GM12878 (cell line): ENCODE measurements at regions not wholly inside any gene's neighbourhood (a gene's known extent, or its start where the extent isn't known, plus 50 kb on each side); places are given as distances from the start of the nearest gene placed in this dataset.

Source experiments
- ATAC-seq: fragments of 200-7000 bp; cut with Tn5 transposase; 3 replicates; pipeline ENCODE4 v1.9.1; 2020; ENCODE audit warnings: mild to moderate bottlenecking, moderate library complexity
- BruUV-seq: library from RNA; stranded (reverse); fragments of 400-500 nt; replicated peaks from 2 replicates; lab custom pipeline; 2021; lab: Mats Ljungman, UMichigan
- CTCF ChIA-PET: fragments of 300-600 bp; sonication (Branson Sonifier 250); formaldehyde crosslinking; extraction: SDS; loops from one replicate; lab custom pipeline; 2021; ENCODE audit warnings: inconsistent platforms; lab: Yijun Ruan, JAX
- POLR2A ChIA-PET: fragments of 350-600 bp; formaldehyde crosslinking; extraction: SDS; loops from one replicate; lab custom pipeline; 2021; ENCODE audit warnings: inconsistent platforms; lab: Charles Lee
- RAD21 ChIA-PET: fragments of 300-600 bp; sonication (Branson Sonifier 250); formaldehyde crosslinking; loops from one replicate; lab custom pipeline; 2023; ENCODE audit warnings: antibody characterized with exemption; ENCODE audit not compliant: unreplicated experiment; lab: Charles Lee
- SMC1A ChIA-PET: fragments of 300-600 bp; sonication (Branson Sonifier 250); formaldehyde crosslinking; loops from one replicate; lab custom pipeline; 2023; ENCODE audit not compliant: unreplicated experiment, uncharacterized antibody; lab: Charles Lee
- DNase-seq: peaks from one replicate; pipeline ENCODE4 v3.0.0-alpha.2; 2011; ENCODE audit warnings: low read depth, low spot score
- FAIRE-seq: peaks from 3 replicates; lab custom pipeline; 2011; peaks lifted over from hg19 to GRCh38; lab: Jason Lieb, UNC
- H2AFZ ChIP-seq: 2 replicates; pipeline ENCODE4 v1.6.0; 2011; ENCODE audit warnings: low read depth, low read length, control low read depth; ENCODE audit not compliant: control insufficient read depth
- H3K27ac ChIP-seq: 2 replicates; pipeline ENCODE4 v1.5.1; 2011; ENCODE audit warnings: control low read depth; ENCODE audit not compliant: control insufficient read depth, insufficient read depth
- H3K27me3 ChIP-seq, 2 experiments: replicated peaks in 1 of 2; 2 replicates each; pipeline versions ENCODE4 v1.6.0 to v1.6.1; 2011; ENCODE audit warnings: low read length in 1 of 2; ENCODE audit not compliant: control insufficient read depth in 2 of 2, insufficient read depth in 2 of 2
- H3K36me3 ChIP-seq, 2 experiments: 2 replicates each; pipeline ENCODE4 v1.5.1; 2011; ENCODE audit warnings: low read length in 1 of 2; ENCODE audit not compliant: control insufficient read depth in 2 of 2, insufficient read depth in 2 of 2
- H3K4me1 ChIP-seq: 2 replicates; pipeline ENCODE4 v1.6.1; 2011; ENCODE audit warnings: mild to moderate bottlenecking, low read length, moderate library complexity, mixed read lengths; ENCODE audit not compliant: control insufficient read depth, insufficient read depth
- H3K4me2 ChIP-seq: 2 replicates; pipeline ENCODE4 v1.6.0; 2011; ENCODE audit warnings: control low read depth; ENCODE audit not compliant: control insufficient read depth, insufficient read depth
- H3K4me3 ChIP-seq: fragments of 200-600 bp; sonication (generic); 2 replicates; pipeline ENCODE4 v1.5.1; 2016
- H3K79me2 ChIP-seq: 2 replicates; pipeline ENCODE4 v1.6.0; 2011; ENCODE audit warnings: low read length; ENCODE audit not compliant: control insufficient read depth, insufficient read depth
- H3K9ac ChIP-seq: 2 replicates; pipeline ENCODE4 v1.8.0; 2011; ENCODE audit warnings: low read length, control low read depth, mixed read lengths; ENCODE audit not compliant: control insufficient read depth, insufficient read depth
- H3K9me3 ChIP-seq: replicated peaks from 3 replicates; pipeline ENCODE4 v1.5.1; 2011; ENCODE audit warnings: mild to moderate bottlenecking, low read length; ENCODE audit not compliant: control insufficient read depth, insufficient read depth
- H4K20me1 ChIP-seq: 2 replicates; pipeline ENCODE4 v1.6.0; 2011; ENCODE audit not compliant: control insufficient read depth, insufficient read depth
- BACH1 ChIP-seq: fragments of 450-650 bp; IDR thresholded peaks from 2 replicates; pipeline ENCODE4 v1.6.1; 2017; ENCODE audit warnings: mild to moderate bottlenecking, borderline replicate concordance
- BCL3 ChIP-seq: IDR thresholded peaks from 2 replicates; pipeline ENCODE4 v1.6.1; 2011; ENCODE audit warnings: borderline replicate concordance, low read depth, mild to moderate bottlenecking, moderate library complexity, low read length; ENCODE audit not compliant: insufficient read depth, poor library complexity, severe bottlenecking
- CBX3 ChIP-seq: fragments of 200-600 bp; sonication (generic); IDR thresholded peaks from 2 replicates; pipeline ENCODE4 v1.6.1; 2016; ENCODE audit warnings: low read depth, borderline replicate concordance
- EGR1 ChIP-seq, 2 experiments: IDR thresholded peaks; 1 replicate in 1 of 2; 2 replicates in 1 of 2; pipeline ENCODE4 v1.6.1; 2011 to 2012; ENCODE audit warnings: low read depth in 2 of 2, low read length in 2 of 2, borderline replicate concordance in 1 of 2, mild to moderate bottlenecking in 1 of 2, moderate library complexity in 1 of 2
- ELK1 ChIP-seq: IDR thresholded peaks from 2 replicates; pipeline ENCODE4 v1.6.1; 2012; ENCODE audit warnings: low read depth, low read length, improper control_type of control experiment
- MLLT1 ChIP-seq: fragments of 450-650 bp; IDR thresholded peaks from 2 replicates; pipeline ENCODE4 v1.6.1; 2016; ENCODE audit warnings: mild to moderate bottlenecking
- MTA2 ChIP-seq: fragments of 450-650 bp; IDR thresholded peaks from 2 replicates; pipeline ENCODE4 v1.6.1; 2016; ENCODE audit warnings: low read depth, mild to moderate bottlenecking, moderate library complexity
- RELB ChIP-seq: fragments of 450-650 bp; IDR thresholded peaks from 2 replicates; pipeline ENCODE4 v1.6.1; 2017; ENCODE audit warnings: low read depth, mild to moderate bottlenecking, moderate library complexity
- SMARCA5 ChIP-seq: fragments of 450-650 bp; IDR thresholded peaks from 2 replicates; pipeline ENCODE4 v1.6.1; 2017; ENCODE audit warnings: mild to moderate bottlenecking
- SUPT20H ChIP-seq: IDR thresholded peaks from 2 replicates; pipeline ENCODE4 v1.6.1; 2011; ENCODE audit warnings: low read depth, mild to moderate bottlenecking, low read length, moderate library complexity, borderline replicate concordance; ENCODE audit not compliant: control insufficient read depth
- YY1 ChIP-seq: IDR thresholded peaks from 2 replicates; pipeline ENCODE4 v1.6.1; 2011; ENCODE audit warnings: low read depth, mild to moderate bottlenecking, low read length
- ZNF687 ChIP-seq: fragments of 450-650 bp; IDR thresholded peaks from 2 replicates; pipeline ENCODE4 v1.6.1; 2017; ENCODE audit warnings: mild to moderate bottlenecking, moderate library complexity
- WGBS: methylation state at CpG from one replicate; pipeline ENCODE4 v1.1.6; 2016; ENCODE audit warnings: low lambda C conversion rate; ENCODE audit not compliant: insufficient replicate concordance, insufficient coverage; ENCODE audit errors: missing lambda C conversion rate; 5-methylcytosine and 5-hydroxymethylcytosine counted together
- in situ Hi-C: fragments of 300-500 bp; cut with MboI; formaldehyde crosslinking; loops from 9 replicates; pipeline ENCODE4 v1.14.3; 2018; ENCODE audit warnings: mixed read lengths
- intact Hi-C: fragments of 100-400 bp; cut with micrococcal nuclease; formaldehyde crosslinking; loops from one replicate; pipeline ENCODE4 v1.14.2; 2022; ENCODE audit not compliant: unreplicated experiment

GRCh38 chr10:123240250-123240649 is 86.0 kb downstream of the BUB3 start (continued):
- TF ChIP-seq MLLT1 = no peak
- no peak for TF ChIP-seq SUPT20H
- no peak for TF ChIP-seq ZNF687
- TF ChIP-seq YY1 = no peak
- no peak for TF ChIP-seq SMARCA5

GRCh38 chr10:123240776-123241175 is 86.6 kb downstream of the BUB3 start:
- H3K27me3 ChIP-seq = no peaks in the 10 kb centered on the region
- ChIA-PET SMC1A (no interaction called here), CTCF (no interaction called here), RAD21 (no interaction called here), POLR2A (no interaction called here)
- ATAC-seq (no peak), FAIRE-seq (no peak), DNase-seq (no peak)
- no peak overlapping the region for H2AFZ ChIP-seq
- H3K79me2 ChIP-seq = no peaks in the 10 kb centered on the region
- intact Hi-C loops = no loop called here
- no peaks in the 10 kb centered on the region for H4K20me1 ChIP-seq
- 92% methylated on average over 2 of the region's 2 CpGs for WGBS
- in situ Hi-C loops = no loop called here
- H3K27ac ChIP-seq = no peak overlapping the region
- H3K36me3 ChIP-seq = no peaks in the 10 kb centered on the region
- no peaks in the 10 kb centered on the region; the same call in 2 of the 3 replicates for H3K9me3 ChIP-seq
- no TSS peak for BruUV-seq
- no peak overlapping the region for H3K9ac ChIP-seq
- H3K4me2 ChIP-seq = no peak overlapping the region
- peaks cover 5% of the 10 kb centered on the region; the same call in 1 of the 2 replicates for H3K4me1 ChIP-seq
- no peak overlapping the region for H3K4me3 ChIP-seq
- no peak for TF ChIP-seq EGR1 (IDR thresholded peaks at IDR 0.05; ENCODE audit: borderline replicate concordance in 1 of 2, low read depth in 2 of 2, low read length in 2 of 2)
- TF ChIP-seq MTA2 = no peak
- TF ChIP-seq ELK1 = no peak
- no peak for TF ChIP-seq BCL3
- TF ChIP-seq CBX3 = no peak
- TF ChIP-seq RELB = no peak
- no peak for TF ChIP-seq BACH1
